NCI-H1436 (cell line): ENCODE measurements at regions not wholly inside any gene's neighbourhood (a gene's known extent, or its start where the extent isn't known, plus 50 kb on each side); places are given as distances from the start of the nearest gene placed in this dataset.
"Not testable (repeated sequence)": the region's sequence is repeated elsewhere in the genome, so short reads cannot be mapped to it uniquely, and the experiment has no call there.

Experiments
- DNase-seq: peaks from one replicate; lab custom pipeline; 2025; lab: John Stamatoyannopoulos, UW

DNA sequence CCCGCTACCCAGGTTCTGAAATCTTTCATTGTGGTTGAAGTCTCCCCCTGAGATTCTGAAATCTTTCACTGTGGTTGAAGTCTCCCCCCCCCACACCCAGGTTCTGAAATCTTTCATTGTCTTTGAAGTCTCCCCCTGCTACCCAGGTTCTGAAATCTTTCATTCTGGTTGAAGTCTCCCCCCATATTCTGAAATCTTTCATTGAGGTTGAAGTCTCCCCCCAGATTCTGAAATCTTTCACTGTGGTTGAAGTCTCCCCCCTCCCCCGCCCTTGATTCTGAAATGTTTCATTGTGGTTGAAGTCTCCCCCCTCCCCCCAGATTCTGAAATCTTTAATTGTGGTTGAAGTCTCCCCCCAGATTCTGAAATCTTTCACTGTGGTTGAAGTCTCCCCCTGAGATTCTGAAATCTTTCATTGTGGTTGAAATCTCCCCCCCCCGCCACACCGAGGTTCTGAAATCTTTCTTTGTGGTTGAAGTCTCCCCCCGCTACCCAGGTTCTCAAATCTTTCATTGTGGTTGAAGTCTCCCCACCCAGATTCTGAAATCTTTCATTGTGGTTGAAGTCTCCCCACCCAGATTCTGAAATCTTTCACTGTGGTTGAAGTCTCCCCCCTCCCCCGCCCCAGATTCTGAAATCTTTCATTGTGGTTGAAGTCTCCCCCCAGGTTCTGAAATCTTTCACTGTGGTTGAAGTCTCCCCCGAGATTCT lies 915.2 kb downstream of the BRD1 start:
- not testable (repeated sequence) for DNase-seq

DNA sequence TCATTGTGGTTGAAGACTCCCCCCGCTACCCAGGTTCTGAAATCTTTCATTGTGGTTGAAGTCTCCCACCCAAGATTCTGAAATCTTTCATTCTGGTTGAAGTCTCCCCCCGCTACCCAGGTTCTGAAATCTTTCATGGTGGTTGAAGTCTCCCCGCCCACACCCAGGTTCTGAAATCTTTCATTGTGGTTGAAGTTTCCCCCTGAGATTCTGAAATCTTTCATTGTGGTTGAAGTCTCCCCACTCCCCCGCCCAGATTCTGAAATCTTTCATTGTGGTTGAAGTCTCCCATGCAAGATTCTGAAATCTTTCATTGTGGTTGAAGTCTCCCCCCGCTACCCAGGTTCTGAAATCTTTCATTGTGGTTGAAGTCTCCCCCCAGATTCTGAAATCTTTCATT lies 916.0 kb downstream of the BRD1 start:
- DNase-seq, result not testable (repeated sequence)

DNA sequence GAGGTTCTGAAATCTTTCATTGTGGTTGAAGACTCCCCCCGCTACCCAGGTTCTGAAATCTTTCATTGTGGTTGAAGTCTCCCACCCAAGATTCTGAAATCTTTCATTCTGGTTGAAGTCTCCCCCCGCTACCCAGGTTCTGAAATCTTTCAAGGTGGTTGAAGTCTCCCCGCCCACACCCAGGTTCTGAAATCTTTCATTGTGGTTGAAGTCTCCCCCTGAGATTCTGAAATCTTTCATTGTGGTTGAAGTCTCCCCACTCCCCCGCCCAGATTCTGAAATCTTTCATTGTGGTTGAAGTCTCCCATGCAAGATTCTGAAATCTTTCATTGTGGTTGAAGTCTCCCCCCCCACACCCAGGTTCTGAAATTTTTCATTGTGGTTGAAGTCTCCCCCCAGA lies 916.6 kb downstream of the BRD1 start:
- DNase-seq, result not testable (repeated sequence)

DNA sequence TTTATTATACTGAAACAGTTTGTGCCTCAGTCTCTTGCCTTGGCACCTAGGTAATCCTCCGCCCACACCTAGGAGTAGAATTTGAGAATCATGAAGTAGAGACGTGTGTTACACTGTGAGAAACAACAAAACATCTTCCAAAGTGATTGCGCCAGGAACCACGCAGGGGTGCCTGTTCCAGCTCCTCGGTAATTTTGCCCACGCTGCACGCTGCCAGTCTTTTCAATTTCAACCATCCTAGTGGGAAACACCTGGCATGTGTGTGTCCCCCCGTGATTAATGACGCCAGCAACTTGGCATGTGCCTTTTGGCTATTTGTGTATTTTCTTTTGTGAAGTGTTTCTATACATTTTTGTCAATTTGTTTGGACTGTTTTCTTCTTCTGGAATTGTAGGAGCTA lies 919.1 kb downstream of the BRD1 start:
- DNase-seq, result no peak

DNA sequence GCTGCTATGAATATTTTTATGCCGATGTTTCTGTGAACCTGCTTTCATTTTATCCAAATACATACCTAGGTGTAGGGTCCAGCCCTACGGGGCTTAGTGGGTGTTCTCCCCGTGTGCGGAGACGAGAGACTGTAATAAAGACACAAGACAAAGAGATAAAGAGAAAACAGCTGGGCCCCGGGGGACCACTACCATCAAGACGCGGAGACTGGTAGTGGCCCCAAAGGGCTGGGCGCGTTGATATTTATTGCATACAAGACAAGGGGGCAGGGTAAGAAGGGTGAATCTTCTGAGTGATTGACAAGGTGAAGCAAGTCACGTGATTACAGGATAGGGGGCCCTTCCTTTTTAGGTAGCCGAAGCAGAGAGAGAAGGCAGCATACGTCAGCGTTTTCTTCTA lies 920.1 kb downstream of the BRD1 start:
- DNase-seq, result no peak

DNA sequence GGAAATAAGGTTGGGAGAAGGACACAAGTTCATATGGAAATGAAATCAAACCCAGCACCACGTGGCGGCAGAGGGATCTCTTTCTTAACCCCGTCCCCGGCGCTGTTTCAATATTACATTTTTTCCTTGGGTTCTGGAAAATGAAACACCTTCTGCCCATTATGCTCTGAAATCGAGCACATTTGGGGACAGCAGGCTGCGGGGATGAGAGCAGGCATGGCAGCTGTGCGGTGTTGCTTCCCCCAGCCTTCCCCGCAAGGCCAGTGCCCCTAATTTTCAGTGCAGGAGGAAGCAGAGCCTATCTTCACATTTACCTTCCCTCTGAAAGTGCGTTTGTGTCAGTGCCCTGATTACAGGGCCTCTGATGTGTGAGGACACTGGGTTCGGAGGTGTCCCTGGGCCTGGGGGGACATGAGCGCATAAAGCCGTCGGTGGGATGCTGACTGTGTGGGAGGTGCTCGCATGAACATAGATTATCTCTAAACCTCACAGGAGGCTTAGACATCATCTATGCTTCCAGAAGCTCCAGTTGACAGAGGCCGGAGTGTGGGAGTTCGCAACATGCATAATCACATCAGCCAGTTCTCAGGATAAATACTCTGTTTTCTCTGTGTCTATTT lies 921.3 kb downstream of the BRD1 start:
- no peak for DNase-seq

DNA sequence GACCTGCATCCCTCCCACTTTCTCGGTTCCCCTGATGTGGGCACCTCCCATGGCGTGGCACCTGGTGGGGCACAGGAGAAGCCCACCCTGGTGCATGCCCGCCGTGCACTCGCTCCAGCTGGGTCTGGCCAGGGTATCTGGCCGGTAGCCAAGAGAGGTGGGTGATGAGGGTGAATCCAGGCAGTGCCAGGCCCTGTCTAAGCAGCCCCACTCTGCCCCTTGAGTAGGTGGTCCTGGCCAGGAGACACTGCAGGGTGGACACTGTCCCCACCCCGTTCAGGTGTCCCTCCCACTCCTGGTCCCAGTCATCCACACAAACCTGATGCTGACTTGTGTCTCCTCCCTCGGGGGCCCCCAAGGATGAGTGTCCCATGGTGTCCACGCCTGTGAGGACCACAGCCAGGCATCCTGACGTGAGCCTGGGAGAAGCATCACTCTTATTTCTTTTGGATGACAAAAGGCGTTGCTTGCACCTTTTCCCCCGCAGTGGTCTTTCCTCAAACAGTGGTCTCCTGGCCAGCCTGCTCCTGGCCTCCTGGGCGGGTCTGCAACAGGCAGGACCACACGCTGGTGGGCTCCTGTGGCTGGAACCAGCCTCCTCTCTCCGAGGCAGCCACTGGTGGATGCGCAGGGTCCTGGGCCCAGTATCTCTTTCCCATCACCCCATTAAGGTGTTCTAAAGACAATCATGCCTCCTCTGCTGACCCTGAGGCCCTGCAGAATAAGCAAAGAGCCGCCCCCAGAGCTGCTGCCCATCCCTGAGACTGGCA lies 922.3 kb downstream of the BRD1 start:
- no peak for DNase-seq

DNA sequence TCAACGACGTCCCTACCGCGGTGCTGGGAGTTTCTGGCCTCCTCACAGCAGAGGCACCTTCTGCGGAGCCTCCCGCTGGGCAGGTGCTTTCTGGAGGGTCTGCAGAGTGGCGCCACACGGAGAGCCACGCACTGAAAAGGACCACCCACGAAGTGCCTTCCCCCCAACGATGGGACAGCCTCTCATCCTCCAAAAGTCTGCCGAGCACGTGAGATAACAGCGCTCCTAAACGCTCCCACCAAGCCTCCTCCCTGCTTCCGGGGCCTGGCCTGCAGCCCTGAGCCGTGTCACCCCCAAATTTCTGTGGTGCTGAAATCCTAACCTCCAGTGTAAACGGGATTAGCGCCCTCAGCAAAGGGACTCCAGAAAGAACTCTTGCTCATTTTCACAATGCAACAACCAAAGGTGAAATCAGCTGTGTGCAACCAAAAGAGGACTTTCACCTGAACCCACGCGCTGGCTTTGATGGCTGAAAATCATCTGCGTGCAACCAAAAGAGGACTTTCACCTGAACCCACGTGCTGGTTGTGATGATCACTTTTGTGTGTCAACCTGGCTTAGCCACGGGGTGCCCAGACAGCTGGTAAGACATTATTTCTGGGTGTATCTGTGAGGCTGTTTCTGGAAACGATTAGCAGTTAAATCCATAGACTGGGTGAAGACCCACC lies 924.6 kb downstream of the BRD1 start:
- DNase-seq, result no peak

DNA sequence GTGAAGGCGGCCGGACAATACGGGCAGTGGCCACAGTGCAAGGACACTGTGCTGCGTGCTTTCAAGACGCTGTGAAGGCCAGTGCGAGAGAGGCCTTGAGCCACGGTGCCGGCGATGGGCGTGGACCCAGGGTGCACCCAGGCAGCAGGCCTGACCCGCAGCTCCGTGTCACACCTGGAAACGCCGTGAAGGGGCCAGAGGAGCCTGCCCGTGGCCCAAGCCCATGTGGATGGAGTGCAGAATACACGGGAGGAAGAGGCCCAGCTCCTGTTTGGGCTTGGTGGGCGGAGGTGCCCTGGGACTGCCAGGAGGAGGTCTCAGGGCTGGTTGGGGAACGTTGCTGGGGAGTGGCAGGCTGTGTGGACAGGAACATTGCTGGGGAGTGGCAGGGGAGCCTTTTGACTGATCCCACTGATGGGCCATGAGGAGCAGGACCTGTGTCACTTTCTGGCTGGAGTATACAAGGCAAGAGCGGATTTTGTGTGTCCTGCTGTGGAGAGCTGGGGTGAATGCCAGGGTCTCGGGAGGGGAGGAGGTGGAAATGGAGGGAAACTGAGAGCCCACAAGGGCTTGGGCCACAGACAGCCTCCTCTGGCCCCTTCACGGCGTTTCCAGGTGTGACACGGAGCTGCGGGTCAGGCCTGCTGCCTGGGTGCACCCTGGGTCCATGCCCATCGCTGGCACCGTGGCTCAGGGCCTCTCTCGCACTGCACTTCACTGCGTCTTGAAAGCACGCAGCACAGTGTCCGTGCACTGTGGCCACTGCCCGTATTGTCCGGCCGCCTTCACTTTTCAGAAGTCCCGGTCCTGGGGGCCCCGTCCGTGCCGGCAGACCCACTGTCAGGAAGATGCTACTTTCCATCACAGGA lies 925.4 kb downstream of the BRD1 start:
- DNase-seq, result no peak

DNA sequence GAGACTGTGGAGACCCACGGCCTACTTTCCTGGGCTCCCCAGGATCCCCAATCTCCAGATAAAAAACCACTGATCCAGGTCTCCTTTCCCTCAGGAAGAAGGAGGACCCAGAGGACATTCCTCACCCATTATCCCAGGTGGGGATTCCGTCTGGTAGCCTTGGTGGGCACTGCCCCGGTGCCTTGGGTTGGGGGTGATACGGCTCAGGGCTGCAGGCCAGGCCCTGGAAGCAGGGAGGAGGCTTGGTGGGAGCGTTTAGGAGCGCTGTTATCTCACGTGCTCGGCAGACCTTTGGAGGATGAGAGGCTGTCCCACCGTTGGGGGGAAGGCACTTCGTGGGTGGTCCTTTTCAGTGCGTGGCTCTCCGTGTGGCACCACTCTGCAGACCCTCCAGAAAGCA lies 926.3 kb downstream of the BRD1 start:
- no peak for DNase-seq

DNA sequence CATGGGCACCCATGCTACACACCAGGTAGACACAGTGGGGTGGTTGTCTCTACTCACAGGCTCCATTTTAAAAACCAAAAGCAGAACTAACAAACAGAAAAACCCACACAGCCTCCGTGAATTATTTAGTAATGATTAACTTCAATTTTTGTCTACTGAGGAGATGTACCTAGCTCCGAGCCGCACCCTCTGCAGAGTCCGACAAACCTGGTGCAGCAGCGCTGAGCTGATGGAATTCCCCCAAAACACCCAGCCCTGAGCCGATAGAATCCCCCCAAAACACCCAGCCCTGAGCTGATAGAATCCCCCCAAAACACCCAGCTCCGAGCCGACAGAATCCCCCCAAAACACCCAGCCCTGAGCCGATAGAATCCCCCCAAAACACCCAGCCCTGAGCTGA lies 927.0 kb downstream of the BRD1 start:
- no peak for DNase-seq

DNA sequence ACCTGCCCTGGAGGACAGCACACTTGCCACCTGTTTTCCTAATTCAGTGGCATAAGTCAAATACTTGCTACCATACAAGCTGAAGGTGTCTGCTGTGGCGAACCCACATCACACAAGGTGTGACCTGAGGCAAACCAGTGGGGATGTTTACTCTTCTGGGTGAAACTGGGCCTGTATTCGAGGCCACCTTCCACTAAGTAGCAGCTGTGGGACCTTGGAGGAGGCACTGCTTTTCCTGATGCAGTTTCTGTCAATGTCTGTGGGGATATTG lies 927.4 kb downstream of the BRD1 start:
- DNase-seq, result no peak

DNA sequence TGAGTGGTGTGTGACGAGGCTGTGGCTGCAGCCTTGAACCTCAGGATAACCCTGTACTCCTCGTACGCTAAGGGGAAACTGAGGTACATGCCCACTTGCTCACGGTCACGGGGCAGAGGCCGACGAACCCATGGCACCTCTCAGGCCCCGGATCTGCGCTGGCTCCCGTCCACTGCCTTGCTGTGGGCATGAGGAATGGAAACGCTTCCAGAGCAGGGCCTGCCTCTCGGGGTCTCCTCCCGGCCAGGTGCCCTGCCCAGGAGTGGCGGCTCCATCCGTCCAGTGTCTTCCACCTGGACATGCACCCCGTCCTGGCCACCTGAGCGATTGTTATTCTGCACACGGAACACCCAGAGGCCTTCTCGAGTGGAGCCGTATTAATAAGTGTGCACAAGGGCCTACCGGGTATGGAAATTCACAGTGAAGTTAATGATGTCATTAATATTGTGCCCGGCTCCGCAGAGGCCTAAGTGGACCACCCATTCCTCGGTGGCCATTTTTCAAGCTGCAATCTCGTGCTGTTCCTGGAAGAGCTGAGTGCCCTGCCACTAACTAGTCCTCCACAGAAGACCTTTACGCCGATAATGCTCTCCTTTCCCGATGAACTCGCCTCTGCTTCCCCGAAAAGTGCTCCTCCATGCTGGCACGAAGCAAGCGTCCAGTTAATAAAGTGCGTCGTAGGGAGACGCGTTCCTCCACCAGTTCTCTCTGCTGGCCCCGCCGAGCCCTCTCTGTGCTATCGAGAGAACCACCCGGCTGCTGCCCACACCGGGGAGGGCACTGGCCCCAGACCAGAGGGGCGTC lies 927.9 kb downstream of the BRD1 start:
- no peak for DNase-seq

DNA sequence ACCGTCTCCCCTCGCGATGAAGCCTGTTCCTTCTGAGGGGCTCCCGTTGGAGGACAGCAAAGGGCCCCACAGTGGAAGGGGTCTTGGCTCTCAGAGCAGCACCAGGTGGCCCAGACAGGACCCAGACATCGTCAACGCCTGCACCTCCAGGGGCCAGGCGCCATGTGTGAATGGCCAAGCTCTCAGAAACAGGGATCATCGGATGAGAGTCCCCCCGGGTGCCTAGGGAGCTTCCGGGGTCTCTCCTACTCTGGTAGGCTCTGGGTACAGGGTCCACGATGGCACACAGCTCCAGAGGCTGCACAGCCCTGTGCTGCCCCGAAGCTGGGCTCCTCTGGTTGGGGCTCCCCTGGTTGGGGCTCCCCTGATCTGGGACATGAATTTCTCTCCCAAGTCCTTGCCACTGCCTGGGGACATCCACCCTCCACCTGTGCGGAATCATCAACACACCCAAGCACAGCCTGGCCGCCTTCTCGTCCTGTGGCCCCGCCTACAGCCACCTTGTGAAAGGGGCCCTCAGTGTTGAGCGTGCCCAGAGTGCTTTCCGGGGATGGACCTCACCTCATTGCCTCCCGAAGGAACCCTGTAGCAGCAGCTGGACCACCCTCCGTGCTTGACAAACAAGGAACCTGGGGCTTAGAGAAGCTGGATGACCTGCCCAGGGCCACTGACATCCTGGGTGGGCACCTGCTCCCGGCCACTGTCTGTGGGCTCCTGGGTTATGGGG lies 929.0 kb downstream of the BRD1 start:
- DNase-seq, result no peak

DNA sequence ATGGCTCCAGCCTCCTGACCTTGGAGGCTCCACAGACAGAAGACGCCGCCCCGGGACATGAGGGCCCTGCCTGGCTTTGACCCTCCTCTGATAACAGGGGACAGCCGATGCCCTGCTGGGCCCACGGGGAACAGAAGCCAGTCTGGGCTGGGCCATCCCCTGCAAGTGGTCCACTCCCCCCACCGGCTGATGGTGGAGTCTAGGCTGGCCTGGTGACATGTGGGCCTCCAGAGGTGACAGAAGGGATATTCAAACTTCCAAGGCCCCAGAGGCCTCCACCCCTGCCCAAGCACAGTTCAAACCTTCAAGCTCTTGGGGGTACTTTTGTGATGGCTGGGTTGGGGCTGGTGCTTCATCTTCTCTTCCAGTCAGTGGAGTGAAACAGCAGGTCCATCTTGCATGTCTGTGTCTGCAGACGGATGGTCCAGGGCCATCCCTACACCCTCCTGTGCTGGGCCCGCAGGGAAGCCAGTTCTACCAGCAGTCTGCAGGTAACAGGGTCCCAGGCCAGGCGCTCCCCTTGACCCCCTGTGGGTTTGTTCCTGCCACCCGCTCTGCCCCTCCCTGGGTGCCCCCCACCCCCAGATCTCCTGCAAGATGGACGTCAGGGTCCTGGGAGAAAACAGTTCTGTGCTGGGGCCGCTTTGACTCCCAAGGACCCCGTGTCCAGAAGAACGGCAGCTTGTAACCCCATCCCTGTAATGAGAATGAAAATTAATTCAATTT lies 929.9 kb downstream of the BRD1 start:
- no peak for DNase-seq

DNA sequence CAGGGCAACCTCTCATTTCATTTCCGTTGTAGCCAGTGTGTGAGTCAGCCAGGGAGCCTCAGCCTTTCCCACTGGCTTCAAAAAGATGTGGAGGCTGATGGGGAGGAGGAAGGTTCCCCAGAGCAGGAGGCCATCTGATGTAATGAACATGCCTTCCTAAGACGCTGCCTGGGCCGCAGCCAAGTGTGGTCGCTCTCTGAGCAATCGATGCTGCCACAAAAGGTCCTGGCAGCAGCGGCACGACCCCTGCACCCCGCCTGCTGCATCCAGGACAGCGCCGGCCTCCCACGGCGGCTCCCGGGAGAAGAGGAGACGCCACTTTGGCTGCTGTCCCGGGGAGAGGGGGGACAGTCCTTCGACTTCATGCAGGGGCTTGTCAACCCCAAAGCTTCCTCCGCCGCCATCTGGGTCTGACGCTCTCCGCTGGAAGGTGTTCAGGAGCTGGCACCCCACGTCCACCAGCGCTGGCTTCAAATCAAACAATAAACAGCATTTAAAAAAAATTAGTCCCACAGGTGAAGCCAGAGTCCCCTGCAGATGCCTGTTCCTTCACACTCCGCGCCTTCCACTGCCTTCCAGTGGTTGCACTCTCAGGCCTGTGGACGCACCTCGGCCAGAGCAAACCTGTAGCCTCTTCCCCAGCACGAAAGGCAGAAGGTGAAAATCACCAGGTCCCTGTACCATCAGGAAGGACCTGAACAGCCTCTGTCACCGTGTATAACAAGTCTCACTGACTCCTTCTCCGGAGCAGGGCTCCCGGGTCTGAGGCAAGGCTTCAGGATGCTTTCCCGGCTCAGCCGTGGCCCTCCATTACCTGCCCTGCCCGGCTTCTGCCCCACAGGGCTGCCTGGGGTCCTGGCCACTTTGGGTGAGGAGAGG lies 930.7 kb downstream of the BRD1 start:
- no peak for DNase-seq

DNA sequence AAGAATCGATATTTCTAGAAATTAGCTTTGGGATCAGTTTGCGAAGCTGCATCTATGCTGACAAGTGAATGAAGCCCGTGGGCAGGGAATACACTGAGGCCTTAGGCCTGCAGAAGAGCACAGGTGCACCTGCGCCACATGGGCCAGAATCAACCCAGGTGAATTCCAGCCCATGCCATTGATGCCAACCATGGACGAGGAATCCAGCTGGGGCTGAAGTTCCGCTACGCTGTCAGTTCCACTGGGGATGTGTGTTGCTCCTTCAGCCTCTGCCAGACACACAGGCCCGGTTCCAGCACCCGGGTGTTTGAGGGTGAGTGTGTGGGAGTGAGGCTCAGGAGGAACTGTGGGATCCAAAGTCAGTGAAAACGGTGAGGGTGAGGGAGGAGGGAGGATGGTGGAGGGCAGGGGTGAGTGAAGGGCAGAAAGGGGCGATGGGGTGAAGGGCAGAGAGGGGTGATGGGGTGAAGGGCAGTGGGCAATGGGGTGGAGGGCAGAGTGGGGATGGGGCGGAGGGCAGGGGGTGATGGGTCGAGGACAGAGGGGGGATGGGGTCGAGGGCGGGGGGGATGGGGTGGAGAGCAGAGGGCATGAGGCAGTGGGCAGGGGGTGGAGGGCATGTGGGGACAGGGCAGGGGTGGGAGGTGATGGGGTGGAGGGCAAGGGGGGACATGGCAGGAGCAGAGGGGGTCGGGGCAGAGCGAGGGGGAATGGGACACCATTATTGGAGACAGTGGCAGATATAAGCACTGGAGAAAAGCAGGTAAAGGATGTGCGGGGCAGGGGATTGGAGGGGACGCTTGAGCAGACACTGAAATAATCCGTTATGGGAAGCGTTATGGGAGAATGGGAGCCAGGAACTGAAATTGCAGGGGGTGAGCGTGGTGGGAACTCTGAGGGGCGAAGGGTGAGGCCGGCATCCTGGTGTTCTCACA lies 931.6 kb downstream of the BRD1 start:
- no peak for DNase-seq

DNA sequence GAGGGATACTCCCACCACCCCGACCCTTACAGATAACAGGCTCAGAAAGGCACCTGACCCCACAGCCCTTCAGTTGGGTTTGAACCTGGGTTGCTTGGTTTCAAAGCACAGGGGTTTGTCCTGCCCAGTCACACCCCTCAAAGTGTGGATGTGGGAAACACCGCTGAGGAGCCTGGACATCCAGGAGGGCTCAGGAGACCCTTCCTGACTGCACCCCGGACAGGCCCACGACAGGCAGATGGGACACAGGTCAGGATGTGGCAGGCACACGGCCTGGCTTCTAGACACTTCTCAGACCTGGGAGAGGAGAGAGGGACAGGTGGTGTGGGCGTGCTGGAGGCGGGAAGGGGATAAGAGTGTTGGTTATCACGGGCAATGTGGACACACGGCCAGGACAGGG lies 932.3 kb downstream of the BRD1 start:
- no peak for DNase-seq
